Ovary (tissue), 7 donors: ENCODE measurements at regions not wholly inside any gene's neighbourhood (a gene's known extent, or its start where the extent isn't known, plus 50 kb on each side); places are given as distances from the start of the nearest gene placed in this dataset.

Source experiments
- DNase-seq, 5 donors: peaks; one replicate each; pipeline ENCODE4 v3.0.0-alpha.2; 2019 to 2020
- H3K27ac ChIP-seq, 2 donors: fragments of 200-600 bp; one replicate each; pipeline versions ENCODE4 v1.5.1 to v1.8.0; 2019 to 2022
- H3K27me3 ChIP-seq: fragments of 200-600 bp; one replicate; pipeline ENCODE4 v1.8.0; 2022
- H3K36me3 ChIP-seq: fragments of 200-600 bp; sonication (generic); one replicate; pipeline ENCODE4 v1.5.1; 2019
- H3K4me1 ChIP-seq: one replicate; pipeline ENCODE4 v1.8.1; 2013; ENCODE audit warnings: mild to moderate bottlenecking, moderate library complexity; ENCODE audit not compliant: insufficient read depth
- H3K4me3 ChIP-seq: fragments of 200-600 bp; sonication (generic); one replicate; pipeline ENCODE4 v1.5.1; 2017
- H3K9me3 ChIP-seq, 2 donors: fragments of 200-600 bp in 1 of 2; sonication (generic) in 1 of 2; one replicate each; pipeline versions ENCODE4 v1.5.1 to v1.8.1; 2013 to 2019; ENCODE audit warnings: mild to moderate bottlenecking in 1 of 2, moderate library complexity in 1 of 2
- CTCF ChIP-seq, 3 donors: fragments of 450-650 bp in 2 of 3; fragments of 200-600 bp in 1 of 3; IDR thresholded peaks; one replicate each; pipeline versions ENCODE4 v1.5.1 to v1.8.0; 2016 to 2022; ENCODE audit warnings: antibody characterized with exemption in 3 of 3, mild to moderate bottlenecking in 1 of 3
- EP300 ChIP-seq: sonication (generic); formaldehyde crosslinking; IDR thresholded peaks from one replicate; pipeline ENCODE4 v1.6.1; 2017; ENCODE audit warnings: antibody characterized with exemption
- POLR2A ChIP-seq: fragments of 450-650 bp; IDR thresholded peaks from one replicate; pipeline ENCODE4 v1.6.1; 2017; ENCODE audit warnings: antibody characterized with exemption, mild to moderate bottlenecking, moderate library complexity
- WGBS, 3 donors: extraction: QIAGEN DNeasy Blood & Tissue Kit in 1 of 3; methylation state at CpG; one replicate each; pipeline versions ENCODE4 v1.1.5 to v1.1.7; 2013 to 2017; 5-methylcytosine and 5-hydroxymethylcytosine counted together
- intact Hi-C, 4 donors: fragments of 100-400 bp; cut with DNase I; formaldehyde crosslinking; loops; one replicate each; pipeline versions ENCODE4 v1.11.0 to v1.15.1; 2022 to 2023
- donor health status: DM: no; HTN: no; CAD: no; lungs with moderate emphysema.
- donor health status: DM: no; HTN: no; CAD: no.
- donor health status: Bipolar disorder and iron deficiency.
- donor health status: DM: no; HTN: no; CAD: no.
- donor health status: DM: yes; HTN: yes; CAD: no.

DNA sequence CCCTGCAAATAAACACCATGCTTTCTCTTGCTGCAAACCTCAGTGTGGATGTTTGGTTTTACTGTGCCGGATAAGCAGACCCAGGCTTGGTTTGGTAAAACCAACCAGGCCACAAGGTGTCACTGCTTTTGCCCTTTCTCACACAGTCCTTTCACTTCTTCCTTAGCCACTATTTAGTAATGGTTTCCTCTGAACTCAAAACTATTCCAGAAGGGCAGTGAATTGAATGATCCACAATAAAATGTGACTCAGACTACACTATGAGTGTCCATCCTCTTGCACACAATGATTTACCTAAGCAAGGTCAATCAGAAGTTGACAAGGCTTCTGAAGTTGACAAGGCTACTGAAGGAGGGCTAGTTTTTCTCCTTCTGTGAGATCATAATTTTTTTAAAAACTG is 552.4 kb upstream of the CCDC54 start:
- no peaks in the 10 kb centered on the region for H3K27me3 ChIP-seq
- H3K4me3 ChIP-seq = no peak overlapping the region
- intact Hi-C loops = no loop called here
- no peak for DNase-seq
- H3K36me3 ChIP-seq = no peaks in the 10 kb centered on the region
- no peaks in the 10 kb centered on the region for H3K4me1 ChIP-seq
- no peak for TF ChIP-seq CTCF (IDR thresholded peaks at IDR 0.05)
- no peak for TF ChIP-seq POLR2A
- TF ChIP-seq EP300 = no peak
- H3K27ac ChIP-seq = no peak overlapping the region
- 42 to 65% (median 55%) methylated on average over 1 of the region's 1 CpG for WGBS, 3 donors
- H3K9me3 ChIP-seq = no peaks in the 10 kb centered on the region

- WGBS, 3 donors = 74 to 84% (median 78%) methylated on average over 4 of the region's 4 CpGs
- H3K9me3 ChIP-seq = no peaks in the 10 kb centered on the region
- no peak overlapping the region for H3K27ac ChIP-seq
- DNase-seq = no peak
- TF ChIP-seq POLR2A = no peak
- no peak for TF ChIP-seq CTCF (IDR thresholded peaks at IDR 0.05)
- TF ChIP-seq EP300 = no peak
- H3K4me1 ChIP-seq = no peaks in the 10 kb centered on the region
- H3K4me3 ChIP-seq = no peak overlapping the region
- H3K36me3 ChIP-seq = no peaks in the 10 kb centered on the region
- H3K27me3 ChIP-seq = no peaks in the 10 kb centered on the region
- intact Hi-C loops = no loop called here
Observed at GRCh38 chr3:106825962-106826605, 551.2 kb upstream of the CCDC54 start.

DNA sequence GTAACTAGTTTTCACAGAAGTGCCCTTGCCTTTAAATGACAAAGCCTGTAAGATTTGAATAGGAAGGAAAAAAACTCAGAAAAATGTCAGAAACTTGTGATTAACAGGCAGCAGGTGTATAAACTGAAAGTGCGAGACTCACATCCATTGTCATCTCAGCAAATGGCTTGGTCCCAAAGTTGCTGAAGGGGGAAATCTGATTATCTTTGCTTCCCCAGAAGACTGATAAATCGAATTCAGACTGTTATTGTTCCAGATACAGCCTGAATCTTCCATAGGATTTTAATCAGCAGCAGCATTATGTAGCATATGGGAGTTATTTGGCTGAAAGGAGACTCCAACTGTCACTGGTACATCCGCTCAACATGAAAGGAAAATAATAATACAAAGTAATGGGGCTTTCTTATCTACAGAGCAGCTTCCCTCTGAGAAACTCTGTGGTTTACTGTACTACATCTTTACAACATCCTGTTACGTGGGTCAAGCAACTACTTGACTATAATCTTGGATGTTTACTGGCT is 550.4 kb upstream of the CCDC54 start:
- intact Hi-C loops = no loop called here
- WGBS, 3 donors = 66 to 77% (median 76%) methylated on average over 4 of the region's 4 CpGs
- no peak for DNase-seq
- H3K9me3 ChIP-seq = no peaks in the 10 kb centered on the region
- TF ChIP-seq POLR2A = no peak
- TF ChIP-seq CTCF (IDR thresholded peaks at IDR 0.05) = no peak
- TF ChIP-seq EP300 = no peak
- H3K4me1 ChIP-seq = no peaks in the 10 kb centered on the region
- no peaks in the 10 kb centered on the region for H3K36me3 ChIP-seq
- no peak overlapping the region for H3K27ac ChIP-seq
- H3K27me3 ChIP-seq = no peaks in the 10 kb centered on the region
- no peak overlapping the region for H3K4me3 ChIP-seq

- Histone ChIP-seq H3K36me3 (no peaks in the 10 kb centered on the region), H3K4me1 (no peaks in the 10 kb centered on the region), H3K9me3 (no peaks in the 10 kb centered on the region), H3K27ac (no peak overlapping the region), H3K4me3 (no peak overlapping the region), H3K27me3 (no peaks in the 10 kb centered on the region)
- 50 to 59% (median 52%) methylated on average over 5 of the region's 5 CpGs for WGBS, 3 donors
- TF ChIP-seq EP300 (no peak), POLR2A (no peak), CTCF (IDR thresholded peaks at IDR 0.05) (no peak)
- DNase-seq = no peak
- intact Hi-C loops = no loop called here
Observed at GRCh38 chr3:106827515-106828213, 549.6 kb upstream of the CCDC54 start.
